SHP77 (cell line): ENCODE measurements at regions not wholly inside any gene's neighbourhood (a gene's known extent, or its start where the extent isn't known, plus 50 kb on each side); places are given as distances from the start of the nearest gene placed in this dataset.
A peak's percentile ranks its signal among the peaks of the same experiment; 100 is the strongest.
"Not testable (repeated sequence)": the region's sequence is repeated elsewhere in the genome, so short reads cannot be mapped to it uniquely, and the experiment has no call there.

Source experiments
- DNase-seq, 2 experiments: peaks; one replicate each; lab custom pipeline; 2025; lab: John Stamatoyannopoulos, UW

DNA sequence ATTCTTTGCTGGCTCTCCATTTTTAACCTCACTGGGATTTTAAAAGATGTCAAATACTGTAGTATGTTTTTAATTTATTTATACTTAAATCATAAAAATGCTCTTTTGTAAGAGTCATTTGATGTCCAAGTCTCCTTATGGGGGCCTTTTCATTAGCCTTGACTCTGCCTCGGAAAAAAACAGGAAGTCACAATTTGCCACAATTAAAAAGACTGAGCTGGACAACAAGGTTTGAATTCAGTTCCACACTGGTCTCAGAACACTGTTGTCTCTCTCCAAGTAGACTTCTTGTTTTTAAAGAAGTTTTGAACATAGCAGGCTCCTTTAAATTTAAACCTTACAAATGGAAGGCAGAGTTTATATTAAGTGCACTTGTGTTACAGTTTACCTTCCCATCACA lies 444.2 kb downstream of the ACTL7B start:
- DNase-seq: no peak

GRCh38 chr9:108410161-108410560 lies 445.6 kb downstream of the ACTL7B start:
- no peak for DNase-seq

GRCh38 chr9:108400297-108400696 lies 455.5 kb downstream of the ACTL7B start:
- DNase-seq: no peak

- DNase-seq: no peak
Measured at GRCh38 chr9:108399851-108400250, 455.9 kb downstream of the ACTL7B start.

GRCh38 chr9:108397286-108397685 lies 458.5 kb downstream of the ACTL7B start:
- no peak for DNase-seq

DNA sequence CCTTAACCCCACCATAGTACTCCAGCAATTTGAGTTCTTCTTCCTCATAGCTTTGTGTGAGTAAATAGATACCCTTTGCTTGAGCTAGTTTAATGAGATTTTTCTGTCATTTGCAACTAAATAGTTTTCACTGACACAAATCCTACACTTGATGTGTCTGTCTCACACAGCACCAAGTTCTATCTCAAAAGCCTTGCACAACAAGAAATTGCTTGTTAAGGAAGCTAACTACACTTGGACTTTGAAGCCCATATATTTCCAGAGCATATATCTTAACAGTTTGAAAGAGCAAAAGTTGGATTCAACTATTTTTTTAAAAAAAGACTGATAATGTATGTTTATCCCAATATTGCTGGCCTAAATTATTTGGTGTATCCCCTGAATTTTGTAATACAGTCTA lies 459.2 kb downstream of the ACTL7B start:
- DNase-seq: no peak

- no peak for DNase-seq
Measured at GRCh38 chr9:108396193-108396592, 459.6 kb downstream of the ACTL7B start.

DNA sequence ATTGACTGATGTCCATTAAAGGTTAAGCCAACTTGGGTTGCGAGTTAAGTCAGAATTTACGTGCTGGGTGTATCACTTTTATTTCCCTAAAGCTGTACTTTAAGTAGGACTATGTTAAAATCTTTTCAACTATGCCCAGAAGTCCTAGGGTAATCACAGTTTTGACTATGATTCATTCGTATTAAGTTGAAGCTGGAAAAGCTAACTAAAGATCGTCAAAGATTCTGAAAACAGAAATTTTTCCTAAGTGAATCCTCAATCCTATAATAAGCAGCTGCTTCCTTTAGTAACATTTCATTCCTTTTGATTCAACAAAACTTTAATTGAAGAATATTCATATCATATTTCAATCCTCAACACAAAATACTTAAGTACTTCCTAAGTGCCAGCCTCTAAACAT lies 460.4 kb downstream of the ACTL7B start:
- DNase-seq: no peak

DNA sequence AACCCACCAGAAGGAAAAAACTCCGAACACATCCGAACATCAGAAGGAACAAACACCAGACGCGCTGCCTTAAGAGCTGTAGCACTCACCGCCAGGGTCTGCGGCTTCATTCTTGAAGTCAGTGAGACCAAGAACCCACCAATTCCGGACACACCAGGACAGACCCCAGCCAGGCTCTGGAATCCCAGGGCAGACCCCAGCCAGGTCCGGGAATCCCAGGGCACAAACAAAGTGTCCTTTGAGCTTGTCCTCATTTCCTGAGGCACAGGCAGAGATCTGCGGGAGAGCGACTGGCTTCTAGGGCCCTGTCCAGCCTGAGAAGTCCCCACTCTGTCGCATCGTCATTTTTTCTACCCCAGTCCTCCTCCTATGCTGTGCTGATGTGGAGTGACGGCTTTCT lies 461.1 kb downstream of the ACTL7B start:
- no peak for DNase-seq

DNA sequence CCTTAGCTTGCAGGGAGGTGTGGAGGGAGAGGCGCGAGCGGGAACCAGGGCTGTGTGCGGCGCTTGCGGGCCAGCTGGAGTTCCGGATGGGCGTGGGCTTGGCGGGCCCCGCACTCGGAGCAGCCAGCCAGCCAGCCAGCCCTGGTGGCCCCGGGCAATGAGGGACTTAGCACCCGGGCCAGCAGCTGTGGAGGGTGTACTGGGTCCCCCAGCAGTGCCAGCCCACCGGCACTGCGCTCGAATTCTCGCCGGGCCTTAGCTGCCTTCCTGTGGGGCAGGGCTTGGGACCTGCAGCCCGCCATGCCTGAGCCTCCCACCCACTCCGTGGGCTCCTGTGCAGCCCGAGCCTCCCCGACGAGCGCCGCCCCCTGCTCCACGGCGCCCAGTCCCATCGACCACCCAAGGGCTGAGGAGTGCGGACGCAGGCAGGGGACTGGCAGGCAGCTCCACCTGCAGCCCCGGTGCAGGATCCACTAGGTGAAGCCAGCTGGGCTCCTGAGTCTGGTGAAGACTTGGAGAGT lies 462.2 kb downstream of the ACTL7B start:
- DNase-seq: not testable (repeated sequence)

- DNase-seq: no peak
Measured at GRCh38 chr9:108392877-108393276, 462.9 kb downstream of the ACTL7B start.

GRCh38 chr9:108389056-108389455 lies 466.7 kb downstream of the ACTL7B start:
- DNase-seq: no peak

GRCh38 chr9:108386859-108387384 lies 468.9 kb downstream of the ACTL7B start:
- no peak for DNase-seq

- DNase-seq: no peak
Measured at GRCh38 chr9:108386032-108386431, 469.8 kb downstream of the ACTL7B start.

GRCh38 chr9:108383796-108384195 lies 472.0 kb downstream of the ACTL7B start:
- DNase-seq: no peak

DNA sequence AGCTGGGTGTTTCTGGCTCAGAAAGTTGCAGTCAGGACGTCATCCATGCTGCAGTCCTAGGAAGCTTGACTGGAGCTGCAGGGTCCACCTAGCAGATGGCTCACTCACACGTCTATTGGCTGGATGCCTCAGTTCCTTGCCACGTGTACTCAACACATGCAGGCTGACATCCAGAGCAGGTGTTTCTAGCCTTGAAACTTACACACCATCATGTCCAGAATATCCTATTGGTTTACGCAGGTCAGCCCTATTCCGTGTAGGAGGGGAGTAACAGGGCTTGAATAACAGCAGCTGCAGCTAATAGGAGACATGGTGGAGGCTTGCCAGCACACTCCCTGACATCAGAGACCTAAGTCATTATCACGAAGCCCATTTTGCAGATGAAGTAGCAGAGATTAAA lies 473.5 kb downstream of the ACTL7B start:
- DNase-seq: peak; percentile 88 to 97

- DNase-seq: no peak
Measured at GRCh38 chr9:108377881-108378280, 477.9 kb downstream of the ACTL7B start.

DNA sequence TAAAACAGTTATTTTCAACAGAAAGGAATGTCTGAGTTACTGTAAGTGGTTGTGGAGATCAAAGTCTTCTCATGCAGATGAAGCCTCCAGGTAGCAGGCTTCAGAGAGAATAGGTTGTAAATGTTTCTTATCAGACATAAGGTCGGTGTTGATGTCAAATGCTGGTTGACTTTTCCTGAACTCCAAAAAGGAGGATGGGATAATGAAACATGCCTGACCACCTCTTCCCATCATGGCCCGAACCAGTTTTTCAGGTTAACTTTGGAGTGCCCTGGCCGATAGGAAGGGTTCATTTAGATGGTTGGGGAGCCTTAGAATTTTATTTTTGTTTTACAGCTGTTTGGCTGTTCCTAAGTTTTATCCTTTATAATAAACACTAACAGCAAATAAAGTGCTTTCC lies 478.4 kb downstream of the ACTL7B start:
- no peak for DNase-seq

DNA sequence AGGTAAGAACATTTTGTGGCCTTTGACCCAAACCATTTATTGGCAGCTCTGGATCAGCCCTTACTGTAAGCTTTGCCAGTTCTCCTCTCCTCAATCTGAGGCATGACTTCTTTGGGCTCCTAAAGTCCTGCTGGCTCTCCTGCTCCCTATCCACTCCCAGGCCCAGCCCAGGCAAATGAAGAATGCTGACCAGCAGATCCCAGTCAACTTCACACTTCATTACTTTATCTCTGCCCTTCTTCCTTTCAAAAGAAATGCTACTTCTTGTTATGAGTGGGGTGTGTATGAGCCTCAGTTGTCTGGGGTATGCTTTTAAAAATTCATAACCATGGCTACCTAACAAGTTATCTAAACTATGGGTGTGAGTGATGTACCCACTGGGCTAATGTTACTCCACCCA lies 479.6 kb downstream of the ACTL7B start:
- no peak for DNase-seq

DNA sequence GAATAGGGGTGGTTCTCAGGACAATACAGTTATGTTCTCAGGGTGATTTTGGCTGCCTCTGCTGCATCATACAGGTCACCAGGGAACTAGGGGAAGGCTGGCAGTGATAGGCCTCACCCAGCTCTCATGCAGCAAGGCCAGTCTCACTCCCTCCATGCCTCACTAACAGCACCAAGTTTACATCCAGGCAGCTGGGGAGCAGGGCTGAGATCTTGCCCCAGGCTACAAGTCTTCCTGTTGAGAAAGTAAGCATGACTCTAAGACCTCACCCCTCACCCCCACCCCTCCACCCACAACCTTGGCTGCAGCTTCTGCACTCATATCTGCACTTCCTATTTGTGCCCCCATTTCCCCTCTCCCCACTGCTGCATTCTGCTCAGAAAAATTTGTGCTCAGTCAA lies 481.2 kb downstream of the ACTL7B start:
- DNase-seq: no peak

GRCh38 chr9:108367188-108367587 lies 488.6 kb downstream of the ACTL7B start:
- no peak for DNase-seq

DNA sequence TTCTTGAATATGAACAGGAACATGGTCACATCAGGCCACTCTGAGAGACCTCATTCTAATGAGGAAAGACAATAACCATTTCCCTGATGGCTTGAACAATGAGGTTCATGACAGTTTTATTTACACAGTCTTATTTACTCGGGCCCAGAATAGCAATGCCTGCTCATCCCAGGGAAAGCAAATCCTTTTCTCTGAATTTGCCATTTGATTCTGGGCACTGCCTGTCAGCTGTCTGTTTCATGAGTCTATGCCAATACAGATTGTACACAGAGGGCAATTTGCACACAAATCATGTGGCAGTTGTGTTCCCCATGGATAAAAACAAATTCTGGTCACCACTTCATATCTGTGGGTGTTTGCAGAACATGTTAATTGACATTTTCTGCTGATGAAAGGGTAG lies 492.5 kb downstream of the ACTL7B start:
- peak; percentile 79 to 86 for DNase-seq

GRCh38 chr9:108360304-108360703 lies 495.5 kb downstream of the ACTL7B start:
- DNase-seq: no peak

DNA sequence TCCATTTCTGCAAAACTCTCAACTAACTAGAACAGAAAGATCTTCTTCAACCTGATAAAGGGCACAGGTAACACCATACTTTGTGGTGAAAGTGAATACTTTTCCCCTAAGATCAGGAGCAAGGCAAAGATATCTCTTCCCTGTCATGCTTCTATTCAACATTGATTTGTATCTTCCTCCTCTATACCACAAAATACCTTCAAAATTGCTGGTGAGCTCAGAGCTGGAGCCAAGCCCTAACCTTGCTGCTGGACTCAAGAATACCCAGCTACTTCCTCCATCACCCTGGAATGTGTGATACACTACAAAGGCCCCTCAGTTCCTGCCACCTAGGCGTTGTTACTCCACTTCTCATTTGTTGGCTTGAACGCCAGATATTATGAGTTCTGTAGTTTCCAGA lies 499.0 kb downstream of the ACTL7B start:
- no peak for DNase-seq

DNA sequence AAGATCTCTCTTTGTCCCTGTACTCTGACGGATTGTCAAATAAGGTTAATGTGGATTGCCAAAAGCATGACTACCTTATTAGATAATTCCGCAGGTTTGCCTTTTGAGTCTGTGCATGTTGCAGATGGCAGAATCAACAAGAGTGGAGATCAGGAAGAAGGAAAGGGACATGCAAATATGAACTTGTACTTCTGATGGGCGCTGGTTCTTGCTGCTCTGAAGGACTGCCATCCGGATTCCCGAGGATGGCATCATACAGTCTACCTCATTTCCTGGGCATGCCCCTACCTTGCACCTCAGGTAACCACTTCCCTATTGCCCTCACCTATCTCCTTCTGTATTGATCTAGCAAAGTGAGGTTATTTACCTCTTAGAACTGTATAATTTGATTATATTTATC lies 504.2 kb downstream of the ACTL7B start:
- no peak for DNase-seq
